ENCODE measurements at regions not wholly inside any gene's neighbourhood (a gene's known extent, or its start where the extent isn't known, plus 50 kb on each side); places are given as distances from the start of the nearest gene placed in this dataset.

DNA sequence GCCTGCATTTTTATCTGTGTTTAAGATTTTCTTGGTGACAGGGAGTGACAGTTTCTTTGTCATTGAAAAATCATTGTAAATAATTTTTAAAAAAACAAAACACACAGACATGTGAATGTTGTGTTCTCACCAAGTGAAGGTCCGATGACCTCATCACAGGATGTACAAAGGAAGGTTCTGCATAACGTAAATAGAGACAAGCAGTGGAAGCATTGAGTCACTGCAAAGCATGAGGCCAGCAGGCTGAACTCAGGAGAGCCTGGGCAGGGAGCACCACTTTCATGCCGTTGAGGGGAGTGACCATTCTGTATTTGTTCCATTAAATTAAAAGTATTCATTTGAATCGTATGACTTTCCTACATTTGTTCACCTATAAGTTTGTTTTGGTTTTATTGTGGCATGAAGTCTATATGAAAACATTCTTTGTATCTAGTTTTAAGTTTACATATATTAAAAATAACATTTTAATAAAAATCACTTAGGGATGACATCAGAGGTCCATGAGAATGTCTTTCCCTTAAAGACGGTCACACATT, 70.4 kb upstream of the TLE1 start:
- TF ChIP-seq, protein P1, sequence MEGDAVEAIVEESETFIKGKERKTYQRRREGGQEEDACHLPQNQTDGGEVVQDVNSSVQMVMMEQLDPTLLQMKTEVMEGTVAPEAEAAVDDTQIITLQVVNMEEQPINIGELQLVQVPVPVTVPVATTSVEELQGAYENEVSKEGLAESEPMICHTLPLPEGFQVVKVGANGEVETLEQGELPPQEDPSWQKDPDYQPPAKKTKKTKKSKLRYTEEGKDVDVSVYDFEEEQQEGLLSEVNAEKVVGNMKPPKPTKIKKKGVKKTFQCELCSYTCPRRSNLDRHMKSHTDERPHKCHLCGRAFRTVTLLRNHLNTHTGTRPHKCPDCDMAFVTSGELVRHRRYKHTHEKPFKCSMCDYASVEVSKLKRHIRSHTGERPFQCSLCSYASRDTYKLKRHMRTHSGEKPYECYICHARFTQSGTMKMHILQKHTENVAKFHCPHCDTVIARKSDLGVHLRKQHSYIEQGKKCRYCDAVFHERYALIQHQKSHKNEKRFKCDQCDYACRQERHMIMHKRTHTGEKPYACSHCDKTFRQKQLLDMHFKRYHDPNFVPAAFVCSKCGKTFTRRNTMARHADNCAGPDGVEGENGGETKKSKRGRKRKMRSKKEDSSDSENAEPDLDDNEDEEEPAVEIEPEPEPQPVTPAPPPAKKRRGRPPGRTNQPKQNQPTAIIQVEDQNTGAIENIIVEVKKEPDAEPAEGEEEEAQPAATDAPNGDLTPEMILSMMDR (IDR thresholded peaks at IDR 0.05) = no peak
- TF ChIP-seq ESRRA (IDR thresholded peaks at IDR 0.05; ENCODE audit: borderline replicate concordance, low read length) (no peak), EP300 (IDR thresholded peaks at IDR 0.05) (no peak), BHLHE40 (IDR thresholded peaks at IDR 0.05; ENCODE audit: low read depth, low read length) (no peak), PHF8 (IDR thresholded peaks at IDR 0.05; ENCODE audit: borderline replicate concordance, low read depth) (no peak), MAFK (IDR thresholded peaks at IDR 0.05; ENCODE audit: partially characterized antibody) (no peak), POLR2A (IDR thresholded peaks at IDR 0.05; ENCODE audit: low read length) (no peak), CEBPB (IDR thresholded peaks at IDR 0.05) (no peak), CBX2 (IDR thresholded peaks at IDR 0.05; ENCODE audit: borderline replicate concordance, low read depth) (no peak), EHMT2 (IDR thresholded peaks at IDR 0.05; ENCODE audit: low read depth) (no peak), RAD21 (conservative IDR thresholded peaks at IDR 0.05 in 1 of 2, IDR thresholded peaks at IDR 0.05 in 1 of 2) (no peak)
- TF ChIP-seq, protein P2, sequence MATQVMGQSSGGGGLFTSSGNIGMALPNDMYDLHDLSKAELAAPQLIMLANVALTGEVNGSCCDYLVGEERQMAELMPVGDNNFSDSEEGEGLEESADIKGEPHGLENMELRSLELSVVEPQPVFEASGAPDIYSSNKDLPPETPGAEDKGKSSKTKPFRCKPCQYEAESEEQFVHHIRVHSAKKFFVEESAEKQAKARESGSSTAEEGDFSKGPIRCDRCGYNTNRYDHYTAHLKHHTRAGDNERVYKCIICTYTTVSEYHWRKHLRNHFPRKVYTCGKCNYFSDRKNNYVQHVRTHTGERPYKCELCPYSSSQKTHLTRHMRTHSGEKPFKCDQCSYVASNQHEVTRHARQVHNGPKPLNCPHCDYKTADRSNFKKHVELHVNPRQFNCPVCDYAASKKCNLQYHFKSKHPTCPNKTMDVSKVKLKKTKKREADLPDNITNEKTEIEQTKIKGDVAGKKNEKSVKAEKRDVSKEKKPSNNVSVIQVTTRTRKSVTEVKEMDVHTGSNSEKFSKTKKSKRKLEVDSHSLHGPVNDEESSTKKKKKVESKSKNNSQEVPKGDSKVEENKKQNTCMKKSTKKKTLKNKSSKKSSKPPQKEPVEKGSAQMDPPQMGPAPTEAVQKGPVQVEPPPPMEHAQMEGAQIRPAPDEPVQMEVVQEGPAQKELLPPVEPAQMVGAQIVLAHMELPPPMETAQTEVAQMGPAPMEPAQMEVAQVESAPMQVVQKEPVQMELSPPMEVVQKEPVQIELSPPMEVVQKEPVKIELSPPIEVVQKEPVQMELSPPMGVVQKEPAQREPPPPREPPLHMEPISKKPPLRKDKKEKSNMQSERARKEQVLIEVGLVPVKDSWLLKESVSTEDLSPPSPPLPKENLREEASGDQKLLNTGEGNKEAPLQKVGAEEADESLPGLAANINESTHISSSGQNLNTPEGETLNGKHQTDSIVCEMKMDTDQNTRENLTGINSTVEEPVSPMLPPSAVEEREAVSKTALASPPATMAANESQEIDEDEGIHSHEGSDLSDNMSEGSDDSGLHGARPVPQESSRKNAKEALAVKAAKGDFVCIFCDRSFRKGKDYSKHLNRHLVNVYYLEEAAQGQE (IDR thresholded peaks at IDR 0.05) = no peak
